GM23338 (cell line): ENCODE measurements at regions not wholly inside any gene's neighbourhood (a gene's known extent, or its start where the extent isn't known, plus 50 kb on each side); places are given as distances from the start of the nearest gene placed in this dataset.

Experiments
- ATAC-seq: fragments of 200-7000 bp; cut with Tn5 transposase; 3 replicates; pipeline ENCODE4 v1.9.1; 2020
- DNase-seq: peaks from one replicate; pipeline ENCODE4 v3.0.0-alpha.2; 2015; ENCODE audit warnings: low spot score
- H2AFZ ChIP-seq: fragments of 200-600 bp; sonication (generic); 2 replicates; pipeline ENCODE4 v1.8.0; 2016; ENCODE audit warnings: antibody characterized with exemption, mild to moderate bottlenecking, moderate library complexity
- H3F3A ChIP-seq: fragments of 200-600 bp; sonication (generic); replicated peaks from 2 replicates; pipeline ENCODE4 v1.8.0; 2017; ENCODE audit warnings: antibody characterized with exemption, mixed run types, low read depth
- H3K27ac ChIP-seq: fragments of 200-600 bp; sonication (generic); 2 replicates; pipeline ENCODE4 v1.6.1; 2016; ENCODE audit warnings: low read depth
- H3K27me3 ChIP-seq: fragments of 200-600 bp; sonication (generic); 2 replicates; pipeline ENCODE4 v1.8.0; 2016; ENCODE audit warnings: mild to moderate bottlenecking, mixed run types, moderate library complexity; ENCODE audit not compliant: insufficient read depth
- H3K36me3 ChIP-seq: fragments of 200-600 bp; sonication (generic); 2 replicates; pipeline ENCODE4 v1.8.0; 2016; ENCODE audit warnings: mild to moderate bottlenecking; ENCODE audit not compliant: insufficient read depth
- H3K4me1 ChIP-seq: fragments of 200-600 bp; sonication (generic); 2 replicates; pipeline ENCODE4 v1.8.0; 2016; ENCODE audit warnings: mild to moderate bottlenecking, moderate library complexity; ENCODE audit not compliant: insufficient read depth
- H3K4me2 ChIP-seq: fragments of 200-600 bp; sonication (generic); 2 replicates; pipeline ENCODE4 v1.7.1; 2017; ENCODE audit warnings: mixed run types
- H3K4me3 ChIP-seq: fragments of 200-600 bp; sonication (generic); 2 replicates; pipeline ENCODE4 v1.6.1; 2016; ENCODE audit warnings: mixed run types
- H3K79me2 ChIP-seq: fragments of 200-600 bp; sonication (generic); replicated peaks from 2 replicates; pipeline ENCODE4 v1.8.0; 2017; ENCODE audit warnings: mild to moderate bottlenecking; ENCODE audit not compliant: insufficient read depth
- H3K9me2 ChIP-seq: fragments of 200-600 bp; sonication (generic); 2 replicates; pipeline ENCODE4 v1.8.0; 2017; ENCODE audit not compliant: insufficient read depth
- H4K20me1 ChIP-seq: fragments of 200-600 bp; sonication (generic); replicated peaks from 2 replicates; pipeline ENCODE4 v1.8.0; 2017; ENCODE audit warnings: mild to moderate bottlenecking; ENCODE audit not compliant: insufficient read depth
- H3K27ac Mint-ChIP-seq: 2 replicates; pipeline ENCODE4 v1.8.0; 2020; ENCODE audit warnings: inconsistent platforms, mild to moderate bottlenecking, moderate library complexity, mixed read lengths
- H3K27me3 Mint-ChIP-seq: 3 replicates; pipeline ENCODE4 v1.8.0; 2022; ENCODE audit warnings: low read depth, mild to moderate bottlenecking, moderate library complexity, mixed read lengths, inconsistent platforms; ENCODE audit not compliant: insufficient read depth, poor library complexity
- H3K36me3 Mint-ChIP-seq: 3 replicates; pipeline ENCODE4 v1.8.0; 2021; ENCODE audit warnings: low read depth, mild to moderate bottlenecking, inconsistent platforms, moderate library complexity, mixed read lengths
- H3K4me1 Mint-ChIP-seq: 3 replicates; pipeline ENCODE4 v1.8.0; 2020; ENCODE audit warnings: mild to moderate bottlenecking, inconsistent platforms, mixed read lengths
- H3K4me3 Mint-ChIP-seq: 3 replicates; pipeline ENCODE4 v1.8.0; 2021; ENCODE audit warnings: moderate library complexity, mild to moderate bottlenecking, inconsistent platforms, mixed read lengths
- H3K9me3 Mint-ChIP-seq: 3 replicates; pipeline ENCODE4 v1.8.0; 2020; ENCODE audit warnings: moderate library complexity, mild to moderate bottlenecking, inconsistent platforms, mixed read lengths
- CREB1 ChIP-seq: fragments of 250-450 bp; sonication (Bioruptor Pico); IDR thresholded peaks from 2 replicates; pipeline ENCODE4 v1.5.0; 2020; ENCODE audit warnings: low read depth, mild to moderate bottlenecking, moderate library complexity
- EZH2 ChIP-seq: fragments of 200-600 bp; sonication (generic); IDR thresholded peaks from one replicate; pipeline ENCODE4 v1.8.0; 2017; ENCODE audit warnings: antibody characterized with exemption, mild to moderate bottlenecking, low read depth; ENCODE audit not compliant: unreplicated experiment
- EZH2phosphoT487 ChIP-seq: fragments of 200-600 bp; sonication (generic); IDR thresholded peaks from one replicate; pipeline ENCODE4 v1.8.1; 2018; ENCODE audit warnings: antibody characterized with exemption; ENCODE audit not compliant: unreplicated experiment
- JUNB ChIP-seq: IDR thresholded peaks from one replicate; pipeline ENCODE4 v1.6.1; 2016; ENCODE audit warnings: antibody characterized with exemption; ENCODE audit not compliant: unreplicated experiment
- NANOG ChIP-seq: IDR thresholded peaks from 2 replicates; pipeline ENCODE4 v1.6.1; 2016; ENCODE audit warnings: antibody characterized with exemption, borderline replicate concordance
- POLR2AphosphoS5 ChIP-seq: IDR thresholded peaks from 2 replicates; pipeline ENCODE4 v1.6.1; 2016; ENCODE audit warnings: antibody characterized with exemption, low read depth
- STAT1 ChIP-seq: IDR thresholded peaks from one replicate; pipeline ENCODE4 v1.6.1; 2016; ENCODE audit warnings: antibody characterized with exemption; ENCODE audit not compliant: unreplicated experiment
- ZNF114 ChIP-seq: fragments of 250-450 bp; sonication (Bioruptor Pico); IDR thresholded peaks from 2 replicates; pipeline ENCODE4 v1.5.0; 2020; ENCODE audit warnings: mild to moderate bottlenecking, moderate library complexity
- ZNF331 ChIP-seq: fragments of 250-450 bp; sonication (Bioruptor Pico); IDR thresholded peaks from 2 replicates; pipeline ENCODE4 v1.5.0; 2020; ENCODE audit warnings: low read depth, mild to moderate bottlenecking, moderate library complexity
- TF ChIP-seq, protein P1 (sequence below): fragments of 250-450 bp; sonication (Bioruptor Pico); IDR thresholded peaks from 2 replicates; pipeline ENCODE4 v1.5.0; 2020; ENCODE audit warnings: mild to moderate bottlenecking, moderate library complexity
- TF ChIP-seq, protein P2 (sequence below): IDR thresholded peaks from 2 replicates; pipeline ENCODE4 v1.6.1; 2016; ENCODE audit warnings: antibody characterized with exemption
- TF ChIP-seq, protein P3 (sequence below): IDR thresholded peaks from one replicate; pipeline ENCODE4 v1.6.1; 2018; ENCODE audit warnings: antibody characterized with exemption; ENCODE audit not compliant: unreplicated experiment
- TF ChIP-seq, protein P4 (sequence below), 2 experiments: fragments of 200-600 bp in 1 of 2; sonication (generic) in 1 of 2; conservative IDR thresholded peaks; 2 replicates each; pipeline versions ENCODE4 v1.5.1 to v1.6.1; 2016 to 2017; ENCODE audit warnings: antibody characterized with exemption in 2 of 2, low read depth in 2 of 2, mild to moderate bottlenecking in 2 of 2, moderate library complexity in 1 of 2

DNA sequence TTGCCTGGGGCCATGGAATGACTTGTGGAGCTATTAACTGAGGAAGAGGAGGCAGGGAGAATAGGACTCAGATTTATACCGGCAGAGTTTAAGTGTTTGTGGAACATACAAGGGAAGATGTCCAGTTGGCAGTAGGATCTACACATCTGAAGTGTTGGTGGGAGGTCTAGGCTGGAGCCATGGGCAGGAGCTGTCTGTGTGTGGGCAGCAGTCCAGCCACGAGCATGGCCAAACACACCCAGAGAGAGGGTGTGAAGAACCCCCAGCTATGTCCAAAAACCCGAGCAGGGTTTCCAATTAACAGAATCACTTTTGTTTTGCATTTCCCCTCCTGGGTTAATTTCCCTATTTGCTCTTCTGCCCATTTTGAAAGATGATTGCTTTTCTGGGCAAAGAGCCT, 393.7 kb downstream of the CDK5RAP2 start:
- no peak overlapping the region for H3K4me3 Mint-ChIP-seq
- ATAC-seq (no peak), DNase-seq (no peak)
- H3F3A ChIP-seq, result no peaks in the 10 kb centered on the region
- no peak overlapping the region for H3K4me3 ChIP-seq
- H3K27me3 Mint-ChIP-seq, result peaks cover 3% of the 10 kb centered on the region
- no peaks in the 10 kb centered on the region for H3K79me2 ChIP-seq
- no peaks in the 10 kb centered on the region for H3K9me2 ChIP-seq
- H3K4me1 Mint-ChIP-seq, result no peaks in the 10 kb centered on the region; the same call in 2 of the 3 replicates
- TF ChIP-seq, protein P1, sequence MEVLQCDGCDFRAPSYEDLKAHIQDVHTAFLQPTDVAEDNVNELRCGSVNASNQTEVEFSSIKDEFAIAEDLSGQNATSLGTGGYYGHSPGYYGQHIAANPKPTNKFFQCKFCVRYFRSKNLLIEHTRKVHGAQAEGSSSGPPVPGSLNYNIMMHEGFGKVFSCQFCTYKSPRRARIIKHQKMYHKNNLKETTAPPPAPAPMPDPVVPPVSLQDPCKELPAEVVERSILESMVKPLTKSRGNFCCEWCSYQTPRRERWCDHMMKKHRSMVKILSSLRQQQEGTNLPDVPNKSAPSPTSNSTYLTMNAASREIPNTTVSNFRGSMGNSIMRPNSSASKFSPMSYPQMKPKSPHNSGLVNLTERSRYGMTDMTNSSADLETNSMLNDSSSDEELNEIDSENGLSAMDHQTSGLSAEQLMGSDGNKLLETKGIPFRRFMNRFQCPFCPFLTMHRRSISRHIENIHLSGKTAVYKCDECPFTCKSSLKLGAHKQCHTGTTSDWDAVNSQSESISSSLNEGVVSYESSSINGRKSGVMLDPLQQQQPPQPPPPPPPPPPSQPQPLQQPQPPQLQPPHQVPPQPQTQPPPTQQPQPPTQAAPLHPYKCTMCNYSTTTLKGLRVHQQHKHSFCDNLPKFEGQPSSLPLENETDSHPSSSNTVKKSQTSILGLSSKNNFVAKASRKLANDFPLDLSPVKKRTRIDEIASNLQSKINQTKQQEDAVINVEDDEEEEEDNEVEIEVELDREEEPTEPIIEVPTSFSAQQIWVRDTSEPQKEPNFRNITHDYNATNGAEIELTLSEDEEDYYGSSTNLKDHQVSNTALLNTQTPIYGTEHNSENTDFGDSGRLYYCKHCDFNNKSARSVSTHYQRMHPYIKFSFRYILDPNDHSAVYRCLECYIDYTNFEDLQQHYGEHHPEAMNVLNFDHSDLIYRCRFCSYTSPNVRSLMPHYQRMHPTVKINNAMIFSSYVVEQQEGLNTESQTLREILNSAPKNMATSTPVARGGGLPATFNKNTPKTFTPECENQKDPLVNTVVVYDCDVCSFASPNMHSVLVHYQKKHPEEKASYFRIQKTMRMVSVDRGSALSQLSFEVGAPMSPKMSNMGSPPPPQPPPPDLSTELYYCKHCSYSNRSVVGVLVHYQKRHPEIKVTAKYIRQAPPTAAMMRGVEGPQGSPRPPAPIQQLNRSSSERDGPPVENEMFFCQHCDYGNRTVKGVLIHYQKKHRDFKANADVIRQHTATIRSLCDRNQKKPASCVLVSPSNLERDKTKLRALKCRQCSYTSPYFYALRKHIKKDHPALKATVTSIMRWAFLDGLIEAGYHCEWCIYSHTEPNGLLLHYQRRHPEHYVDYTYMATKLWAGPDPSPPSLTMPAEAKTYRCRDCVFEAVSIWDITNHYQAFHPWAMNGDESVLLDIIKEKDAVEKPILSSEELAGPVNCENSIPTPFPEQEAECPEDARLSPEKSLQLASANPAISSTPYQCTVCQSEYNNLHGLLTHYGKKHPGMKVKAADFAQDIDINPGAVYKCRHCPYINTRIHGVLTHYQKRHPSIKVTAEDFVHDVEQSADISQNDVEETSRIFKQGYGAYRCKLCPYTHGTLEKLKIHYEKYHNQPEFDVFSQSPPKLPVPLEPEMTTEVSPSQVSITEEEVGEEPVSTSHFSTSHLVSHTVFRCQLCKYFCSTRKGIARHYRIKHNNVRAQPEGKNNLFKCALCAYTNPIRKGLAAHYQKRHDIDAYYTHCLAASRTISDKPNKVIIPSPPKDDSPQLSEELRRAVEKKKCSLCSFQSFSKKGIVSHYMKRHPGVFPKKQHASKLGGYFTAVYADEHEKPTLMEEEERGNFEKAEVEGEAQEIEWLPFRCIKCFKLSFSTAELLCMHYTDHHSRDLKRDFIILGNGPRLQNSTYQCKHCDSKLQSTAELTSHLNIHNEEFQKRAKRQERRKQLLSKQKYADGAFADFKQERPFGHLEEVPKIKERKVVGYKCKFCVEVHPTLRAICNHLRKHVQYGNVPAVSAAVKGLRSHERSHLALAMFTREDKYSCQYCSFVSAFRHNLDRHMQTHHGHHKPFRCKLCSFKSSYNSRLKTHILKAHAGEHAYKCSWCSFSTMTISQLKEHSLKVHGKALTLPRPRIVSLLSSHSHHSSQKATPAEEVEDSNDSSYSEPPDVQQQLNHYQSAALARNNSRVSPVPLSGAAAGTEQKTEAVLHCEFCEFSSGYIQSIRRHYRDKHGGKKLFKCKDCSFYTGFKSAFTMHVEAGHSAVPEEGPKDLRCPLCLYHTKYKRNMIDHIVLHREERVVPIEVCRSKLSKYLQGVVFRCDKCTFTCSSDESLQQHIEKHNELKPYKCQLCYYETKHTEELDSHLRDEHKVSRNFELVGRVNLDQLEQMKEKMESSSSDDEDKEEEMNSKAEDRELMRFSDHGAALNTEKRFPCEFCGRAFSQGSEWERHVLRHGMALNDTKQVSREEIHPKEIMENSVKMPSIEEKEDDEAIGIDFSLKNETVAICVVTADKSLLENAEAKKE, result no peak
- TF ChIP-seq CREB1 (CRISPR knock-in tag) (no peak), NANOG (no peak), EZH2 (no peak), ZNF331 (no peak), POLR2AphosphoS5 (no peak), EZH2phosphoT487 (no peak), JUNB (no peak), STAT1 (no peak), ZNF114 (CRISPR knock-in tag) (no peak)
- TF ChIP-seq, protein P2, sequence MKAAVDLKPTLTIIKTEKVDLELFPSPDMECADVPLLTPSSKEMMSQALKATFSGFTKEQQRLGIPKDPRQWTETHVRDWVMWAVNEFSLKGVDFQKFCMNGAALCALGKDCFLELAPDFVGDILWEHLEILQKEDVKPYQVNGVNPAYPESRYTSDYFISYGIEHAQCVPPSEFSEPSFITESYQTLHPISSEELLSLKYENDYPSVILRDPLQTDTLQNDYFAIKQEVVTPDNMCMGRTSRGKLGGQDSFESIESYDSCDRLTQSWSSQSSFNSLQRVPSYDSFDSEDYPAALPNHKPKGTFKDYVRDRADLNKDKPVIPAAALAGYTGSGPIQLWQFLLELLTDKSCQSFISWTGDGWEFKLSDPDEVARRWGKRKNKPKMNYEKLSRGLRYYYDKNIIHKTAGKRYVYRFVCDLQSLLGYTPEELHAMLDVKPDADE, result no peak
- TF ChIP-seq, protein P3, sequence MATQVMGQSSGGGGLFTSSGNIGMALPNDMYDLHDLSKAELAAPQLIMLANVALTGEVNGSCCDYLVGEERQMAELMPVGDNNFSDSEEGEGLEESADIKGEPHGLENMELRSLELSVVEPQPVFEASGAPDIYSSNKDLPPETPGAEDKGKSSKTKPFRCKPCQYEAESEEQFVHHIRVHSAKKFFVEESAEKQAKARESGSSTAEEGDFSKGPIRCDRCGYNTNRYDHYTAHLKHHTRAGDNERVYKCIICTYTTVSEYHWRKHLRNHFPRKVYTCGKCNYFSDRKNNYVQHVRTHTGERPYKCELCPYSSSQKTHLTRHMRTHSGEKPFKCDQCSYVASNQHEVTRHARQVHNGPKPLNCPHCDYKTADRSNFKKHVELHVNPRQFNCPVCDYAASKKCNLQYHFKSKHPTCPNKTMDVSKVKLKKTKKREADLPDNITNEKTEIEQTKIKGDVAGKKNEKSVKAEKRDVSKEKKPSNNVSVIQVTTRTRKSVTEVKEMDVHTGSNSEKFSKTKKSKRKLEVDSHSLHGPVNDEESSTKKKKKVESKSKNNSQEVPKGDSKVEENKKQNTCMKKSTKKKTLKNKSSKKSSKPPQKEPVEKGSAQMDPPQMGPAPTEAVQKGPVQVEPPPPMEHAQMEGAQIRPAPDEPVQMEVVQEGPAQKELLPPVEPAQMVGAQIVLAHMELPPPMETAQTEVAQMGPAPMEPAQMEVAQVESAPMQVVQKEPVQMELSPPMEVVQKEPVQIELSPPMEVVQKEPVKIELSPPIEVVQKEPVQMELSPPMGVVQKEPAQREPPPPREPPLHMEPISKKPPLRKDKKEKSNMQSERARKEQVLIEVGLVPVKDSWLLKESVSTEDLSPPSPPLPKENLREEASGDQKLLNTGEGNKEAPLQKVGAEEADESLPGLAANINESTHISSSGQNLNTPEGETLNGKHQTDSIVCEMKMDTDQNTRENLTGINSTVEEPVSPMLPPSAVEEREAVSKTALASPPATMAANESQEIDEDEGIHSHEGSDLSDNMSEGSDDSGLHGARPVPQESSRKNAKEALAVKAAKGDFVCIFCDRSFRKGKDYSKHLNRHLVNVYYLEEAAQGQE, result no peak
- TF ChIP-seq, protein P4, sequence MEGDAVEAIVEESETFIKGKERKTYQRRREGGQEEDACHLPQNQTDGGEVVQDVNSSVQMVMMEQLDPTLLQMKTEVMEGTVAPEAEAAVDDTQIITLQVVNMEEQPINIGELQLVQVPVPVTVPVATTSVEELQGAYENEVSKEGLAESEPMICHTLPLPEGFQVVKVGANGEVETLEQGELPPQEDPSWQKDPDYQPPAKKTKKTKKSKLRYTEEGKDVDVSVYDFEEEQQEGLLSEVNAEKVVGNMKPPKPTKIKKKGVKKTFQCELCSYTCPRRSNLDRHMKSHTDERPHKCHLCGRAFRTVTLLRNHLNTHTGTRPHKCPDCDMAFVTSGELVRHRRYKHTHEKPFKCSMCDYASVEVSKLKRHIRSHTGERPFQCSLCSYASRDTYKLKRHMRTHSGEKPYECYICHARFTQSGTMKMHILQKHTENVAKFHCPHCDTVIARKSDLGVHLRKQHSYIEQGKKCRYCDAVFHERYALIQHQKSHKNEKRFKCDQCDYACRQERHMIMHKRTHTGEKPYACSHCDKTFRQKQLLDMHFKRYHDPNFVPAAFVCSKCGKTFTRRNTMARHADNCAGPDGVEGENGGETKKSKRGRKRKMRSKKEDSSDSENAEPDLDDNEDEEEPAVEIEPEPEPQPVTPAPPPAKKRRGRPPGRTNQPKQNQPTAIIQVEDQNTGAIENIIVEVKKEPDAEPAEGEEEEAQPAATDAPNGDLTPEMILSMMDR (conservative IDR thresholded peaks at IDR 0.05; ENCODE audit: low read depth in 2 of 2), result no peak
- no peak overlapping the region for H3K27ac Mint-ChIP-seq
- H2AFZ ChIP-seq, result no peak overlapping the region
- H4K20me1 ChIP-seq, result no peaks in the 10 kb centered on the region; the same call in 1 of the 2 replicates
- no peaks in the 10 kb centered on the region for H3K36me3 Mint-ChIP-seq
- H3K36me3 ChIP-seq, result no peaks in the 10 kb centered on the region
- H3K4me2 ChIP-seq, result no peak overlapping the region
- no peaks in the 10 kb centered on the region for H3K4me1 ChIP-seq
- no peak overlapping the region for H3K27ac ChIP-seq
- H3K27me3 ChIP-seq, result no peaks in the 10 kb centered on the region
- peaks cover 4% of the 10 kb centered on the region; the same call in 2 of the 3 replicates for H3K9me3 Mint-ChIP-seq
